ENCODE measurements at regions not wholly inside any gene's neighbourhood (a gene's known extent, or its start where the extent isn't known, plus 50 kb on each side); places are given as distances from the start of the nearest gene placed in this dataset.

DNA sequence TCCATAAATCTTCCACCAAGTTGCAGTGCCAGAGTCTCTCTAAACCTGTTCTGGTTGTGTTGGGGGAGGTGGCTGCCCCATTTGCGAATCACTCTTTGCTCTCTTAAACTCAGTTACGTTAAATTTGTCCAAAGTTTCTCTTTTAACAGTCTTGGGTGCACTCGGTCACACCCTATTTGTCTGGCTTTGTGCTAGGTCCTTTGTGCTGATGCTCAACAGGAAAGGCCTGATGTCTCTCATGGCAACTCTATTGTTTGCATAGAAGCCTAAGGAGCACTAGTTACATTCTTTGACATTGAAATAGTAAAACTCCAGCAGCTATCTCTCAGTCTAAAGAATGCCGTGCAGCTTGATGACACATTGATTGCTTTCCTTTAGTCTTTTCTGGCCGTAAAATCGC is 105.1 kb downstream of the TRMT11 start:
- DNase-seq (ENCODE audit: low read depth, low spot score), result no peak
- no peak overlapping the region for H3K27ac ChIP-seq

DNA sequence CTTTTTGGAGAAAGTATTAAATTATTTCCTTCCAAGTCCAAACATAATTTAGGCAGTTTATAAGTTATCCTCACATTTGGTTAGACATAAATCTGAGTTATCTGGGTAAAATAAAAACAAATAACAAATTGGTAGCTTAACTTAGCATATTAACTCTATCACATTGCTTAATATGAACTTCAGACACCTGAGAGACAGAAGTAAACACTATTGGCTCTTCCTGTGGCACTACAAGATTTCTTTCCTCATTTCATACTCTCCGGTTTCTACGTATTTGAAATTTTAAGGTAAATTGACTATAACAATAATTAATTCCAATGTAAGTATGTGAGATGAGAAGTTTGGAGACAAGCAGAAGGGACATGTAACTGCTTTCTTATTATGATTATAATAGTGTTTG is 106.8 kb downstream of the TRMT11 start:
- no peak overlapping the region for H3K27ac ChIP-seq
- DNase-seq (ENCODE audit: low read depth, low spot score), result no peak

DNA sequence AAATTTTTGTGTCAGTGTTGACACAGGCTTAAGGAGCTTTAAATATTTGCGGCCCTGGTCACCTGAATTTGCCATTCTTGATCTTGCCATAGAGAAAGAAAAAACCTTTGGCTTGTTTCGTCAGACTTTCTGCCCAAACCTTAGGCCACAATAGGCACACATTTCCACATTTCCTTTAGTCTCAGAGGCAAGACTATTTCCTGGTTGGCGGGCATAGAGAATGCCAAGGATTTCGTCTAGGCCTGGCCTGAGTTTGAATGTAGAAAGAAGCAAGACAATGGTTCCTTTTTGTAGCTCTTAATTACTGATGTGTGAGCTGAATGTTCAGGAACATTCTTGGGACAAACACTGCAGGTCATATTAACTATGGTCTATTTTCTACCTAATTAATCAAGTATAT is 108.1 kb downstream of the TRMT11 start:
- no peak for DNase-seq (ENCODE audit: low read depth, low spot score)
- no peak overlapping the region for H3K27ac ChIP-seq

DNA sequence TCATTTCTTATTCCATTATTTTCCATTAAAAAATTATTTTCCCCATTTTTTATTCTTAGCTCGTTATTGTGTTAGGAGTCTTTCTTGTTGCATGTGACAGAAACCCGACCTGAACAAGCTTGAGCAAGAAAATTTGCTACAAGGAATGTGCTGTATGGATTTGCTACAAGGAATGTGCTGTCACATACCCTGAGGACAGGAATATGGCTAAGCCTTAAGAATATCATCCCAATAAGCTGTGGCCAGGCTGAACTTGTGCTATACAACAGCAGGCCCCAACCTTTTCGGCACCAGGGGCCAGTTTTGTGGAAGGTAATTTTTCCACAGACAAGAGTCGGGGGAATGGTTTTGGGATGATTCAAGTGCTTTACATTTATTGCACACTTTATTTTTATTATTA is 114.0 kb downstream of the TRMT11 start:
- no peak for DNase-seq (ENCODE audit: low read depth, low spot score)
- H3K27ac ChIP-seq, result no peak overlapping the region

DNA sequence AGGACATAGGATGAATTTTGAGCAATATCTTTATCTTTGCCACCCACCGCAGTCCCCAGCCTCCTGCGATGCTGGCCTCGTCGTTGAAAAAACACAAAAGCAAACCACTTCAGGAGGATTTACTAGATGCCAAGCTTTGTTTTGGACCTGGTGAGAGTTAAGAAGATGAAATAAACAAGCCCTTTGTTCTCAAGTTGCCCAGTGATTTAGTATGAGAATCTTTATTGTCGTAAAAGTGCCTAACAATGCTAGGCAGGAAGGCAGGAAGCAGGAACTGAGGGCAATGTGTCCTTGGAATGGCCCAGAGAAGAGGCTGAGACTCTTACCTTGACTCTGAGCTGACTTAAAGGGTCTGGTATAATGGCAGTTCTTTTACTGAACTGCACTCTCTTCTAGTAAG is 116.0 kb downstream of the TRMT11 start:
- DNase-seq (ENCODE audit: low read depth, low spot score), result no peak
- no peak overlapping the region for H3K27ac ChIP-seq

DNA sequence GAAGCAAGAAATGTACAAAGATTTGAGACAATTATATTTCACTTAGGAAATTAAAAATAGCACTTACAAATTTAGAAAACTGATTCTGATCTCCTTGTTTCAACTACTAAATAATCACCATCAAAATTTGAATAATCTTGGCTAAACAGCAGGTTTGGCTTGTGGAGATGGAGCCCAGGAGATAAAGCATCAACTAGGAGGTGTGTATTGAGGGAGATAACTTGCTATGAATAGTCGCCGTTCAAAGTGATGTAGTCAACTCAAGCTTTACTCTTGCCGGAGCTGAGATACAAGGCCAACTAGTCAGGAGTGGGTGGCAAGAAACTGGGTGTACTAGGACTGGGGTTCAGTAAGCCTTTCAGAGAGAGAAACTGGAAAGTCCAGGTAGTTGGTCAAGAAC is 117.7 kb downstream of the TRMT11 start:
- DNase-seq (ENCODE audit: low read depth, low spot score), result no peak
- H3K27ac ChIP-seq, result no peak overlapping the region

DNA sequence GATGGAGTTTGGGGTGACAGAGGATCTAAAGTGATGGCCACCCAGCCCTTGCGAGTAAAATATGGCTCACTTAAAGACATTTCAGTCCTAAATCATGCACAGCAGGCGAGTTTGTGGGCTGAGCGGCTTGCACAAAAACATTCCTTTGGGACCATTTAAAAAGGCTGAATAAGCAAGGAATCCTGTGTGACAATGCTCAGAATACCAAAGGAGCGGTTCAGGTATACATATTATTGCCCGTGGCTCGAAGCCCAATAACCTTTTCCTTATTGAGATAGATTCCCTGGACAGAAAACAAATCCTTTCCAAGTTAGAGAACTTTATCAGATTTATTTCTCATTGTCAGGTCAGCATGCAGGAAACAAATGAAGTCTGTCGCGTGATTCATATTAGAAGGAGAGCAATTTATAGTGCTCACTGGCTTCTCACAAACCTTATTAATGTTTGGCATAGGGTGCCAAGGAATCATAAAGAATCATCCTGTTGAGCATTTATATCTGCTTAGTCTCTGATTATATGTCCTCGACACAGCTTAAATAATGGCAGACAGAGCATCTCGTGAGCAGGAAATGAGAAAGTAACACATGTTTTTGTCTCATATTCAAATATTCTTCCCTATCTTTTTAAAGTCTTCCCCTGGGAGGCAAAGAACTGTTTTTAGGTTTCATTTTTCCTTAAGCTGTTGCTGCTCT is 121.3 kb downstream of the TRMT11 start:
- no peak overlapping the region for H3K27ac ChIP-seq
- DNase-seq (ENCODE audit: low read depth, low spot score), result no peak

DNA sequence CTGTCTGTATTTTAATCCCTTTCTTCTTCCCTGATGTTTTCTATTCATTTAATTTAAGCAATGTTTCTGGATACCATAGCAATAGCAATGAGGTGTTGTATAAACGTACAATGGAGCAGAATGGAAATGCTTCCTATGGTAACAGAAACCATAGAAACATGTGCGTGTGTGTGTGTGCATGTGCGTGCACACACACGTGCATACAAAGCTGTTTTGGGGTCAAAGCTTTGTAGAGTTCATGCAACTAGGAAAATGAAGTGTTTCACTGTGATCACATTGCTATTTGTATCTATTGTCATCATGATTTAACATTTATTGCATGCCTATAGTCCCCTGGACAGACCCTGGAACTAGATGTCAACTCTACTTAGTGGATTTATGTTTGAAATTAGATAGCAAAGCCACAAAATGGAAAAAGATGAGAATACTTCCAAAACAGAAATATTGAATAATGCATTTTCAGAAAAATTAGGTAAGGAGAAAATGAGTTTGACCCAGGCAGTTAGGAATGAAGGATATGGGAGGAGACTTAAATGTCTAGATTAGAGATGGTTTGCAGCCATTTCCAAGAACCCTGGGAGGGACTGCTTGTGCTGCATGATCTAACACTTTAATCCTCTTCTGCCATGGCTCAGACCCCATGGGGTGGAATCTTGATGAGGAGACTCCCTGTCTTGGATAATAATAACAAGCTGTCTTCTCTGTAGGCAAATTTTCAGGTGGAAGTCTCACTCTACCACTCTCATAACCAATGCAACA is 124.4 kb downstream of the TRMT11 start:
- no peak overlapping the region for H3K27ac ChIP-seq
- no peak for DNase-seq (ENCODE audit: low read depth, low spot score)

DNA sequence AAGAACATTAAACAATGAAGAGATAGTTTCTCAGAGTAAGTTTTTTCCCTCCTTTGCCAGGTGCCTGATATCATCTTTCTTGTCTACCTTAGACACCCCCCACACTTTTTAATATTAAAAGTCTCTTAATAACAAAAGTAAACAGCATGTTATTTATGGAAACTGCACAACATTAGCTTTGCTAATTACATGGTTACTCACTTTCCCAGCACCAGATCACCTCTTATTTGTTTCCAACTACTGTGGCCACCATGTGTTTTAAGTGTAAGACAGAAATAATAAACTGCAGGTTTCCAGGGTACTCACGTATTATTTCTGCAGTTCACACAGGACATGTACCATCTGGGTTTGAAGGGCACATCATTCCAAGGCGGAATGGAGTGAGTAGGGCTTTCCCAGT is 125.0 kb downstream of the TRMT11 start:
- DNase-seq (ENCODE audit: low read depth, low spot score), result no peak
- no peak overlapping the region for H3K27ac ChIP-seq

DNA sequence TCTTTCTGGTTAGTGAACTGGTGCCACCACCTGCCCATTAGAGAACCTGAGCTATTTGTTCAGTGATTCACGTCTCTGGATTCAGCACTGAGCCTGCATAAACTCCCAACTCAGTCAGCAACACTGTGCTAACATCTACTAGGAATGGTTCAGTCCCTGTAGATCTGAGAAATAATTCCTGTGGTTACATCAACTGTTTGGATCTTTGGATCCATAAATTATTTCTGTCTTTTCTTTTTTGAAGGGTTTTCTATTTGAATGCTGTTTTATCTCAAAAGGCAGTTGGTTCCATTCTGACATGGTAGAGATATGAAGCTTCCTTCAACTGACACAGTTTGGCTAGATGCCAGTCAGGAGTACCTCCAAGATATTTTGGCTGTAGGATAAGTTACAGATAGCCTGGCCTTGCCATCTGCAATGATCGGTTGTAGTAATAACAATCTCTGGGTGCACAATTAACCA is 125.9 kb downstream of the TRMT11 start:
- no peak overlapping the region for H3K27ac ChIP-seq
- peak; percentile 22 for DNase-seq (ENCODE audit: low read depth, low spot score)

DNA sequence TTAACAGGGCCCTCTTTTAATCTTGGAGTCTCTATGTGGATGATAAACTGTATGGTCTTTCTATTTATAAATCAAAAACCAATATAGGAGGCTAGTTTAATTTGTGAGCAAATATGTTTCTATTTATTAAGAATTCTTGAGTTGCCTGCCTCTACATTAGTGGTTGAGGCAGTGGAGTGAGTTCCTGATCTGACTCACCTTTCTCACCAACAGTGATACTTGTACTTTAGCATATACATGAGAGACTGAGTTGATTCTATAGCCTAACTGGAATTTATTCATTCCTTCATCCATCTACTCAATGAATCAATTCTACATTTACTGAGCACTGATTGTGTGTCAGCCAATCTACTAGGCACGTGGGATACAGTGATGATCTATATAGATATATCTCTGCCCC is 126.9 kb downstream of the TRMT11 start:
- DNase-seq (ENCODE audit: low read depth, low spot score), result no peak

DNA sequence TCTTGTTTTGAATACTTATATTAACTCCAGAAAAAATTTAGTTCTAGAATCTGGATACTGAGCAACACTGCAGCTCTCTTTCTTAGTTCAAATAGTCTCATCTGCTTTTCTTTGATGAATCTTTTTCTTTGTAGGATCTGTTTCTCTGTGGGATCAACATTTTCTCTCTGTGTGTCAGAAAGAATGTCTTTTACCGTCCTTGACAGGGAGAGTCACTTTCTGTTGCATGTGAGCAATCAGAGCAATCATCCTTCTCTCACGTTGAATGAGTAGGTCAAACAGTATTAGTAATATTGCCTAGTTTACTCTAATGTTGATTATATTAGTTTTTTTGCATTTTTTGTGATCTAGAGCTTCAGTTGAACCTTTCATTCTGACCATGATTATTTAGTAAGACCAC is 130.9 kb downstream of the TRMT11 start:
- H3K27ac ChIP-seq, result no peak overlapping the region
- DNase-seq (ENCODE audit: low read depth, low spot score), result no peak

More for the DNA sequence above, 126.9 kb downstream of the TRMT11 start:
- no peak overlapping the region for H3K27ac ChIP-seq

DNA sequence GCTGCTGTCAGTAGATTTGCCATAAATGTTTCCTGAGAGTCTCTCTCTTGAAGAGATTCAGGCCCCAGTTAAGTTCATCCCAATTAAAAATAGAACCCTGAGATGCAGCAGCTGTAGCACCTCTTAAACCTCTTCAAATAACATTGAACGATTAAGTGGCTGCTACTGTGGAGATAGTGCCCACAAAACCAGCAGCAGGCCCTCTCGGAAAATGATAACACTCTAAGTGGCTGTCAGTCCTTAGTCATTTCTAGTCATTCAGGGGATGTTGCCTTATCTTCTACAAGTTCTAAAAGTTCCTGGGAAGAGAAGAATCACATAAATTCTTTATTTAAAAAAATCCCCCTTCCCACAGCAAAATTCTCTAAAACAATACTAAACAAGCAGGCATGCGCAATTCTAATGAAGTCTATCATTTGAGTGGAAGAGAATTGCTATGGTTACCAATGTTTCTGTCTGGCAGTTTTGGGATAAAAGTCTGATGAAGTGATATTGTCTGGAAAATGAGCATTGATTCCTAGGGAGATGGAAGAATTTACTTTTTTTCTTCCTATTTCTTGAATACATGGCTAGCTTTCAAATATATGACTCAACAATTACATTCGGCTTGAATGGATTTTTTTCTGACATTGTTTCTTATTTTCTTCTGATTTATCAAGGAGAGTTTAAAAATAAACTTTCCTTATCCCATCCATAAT is 131.9 kb downstream of the TRMT11 start:
- no peak for DNase-seq (ENCODE audit: low read depth, low spot score)
- H3K27ac ChIP-seq, result no peak overlapping the region

DNA sequence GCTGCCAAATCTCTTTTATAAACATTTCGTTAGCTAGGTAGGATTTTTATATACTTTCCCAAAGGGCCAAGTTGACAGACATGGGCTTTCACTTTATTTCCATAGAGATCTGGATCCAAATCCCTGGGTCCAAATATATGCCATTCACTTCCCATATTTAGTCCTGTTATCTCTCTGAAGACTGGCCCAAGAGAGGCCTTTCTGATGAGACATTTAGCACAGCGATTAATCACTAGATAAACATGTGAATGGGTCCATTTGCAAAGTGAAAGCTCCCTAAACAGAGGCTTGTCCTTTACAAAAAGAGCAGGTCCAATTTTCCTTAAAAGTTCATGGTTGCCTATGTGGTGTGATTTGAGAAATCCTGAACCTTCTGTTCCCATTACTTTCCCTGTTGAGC is 132.6 kb downstream of the TRMT11 start:
- no peak overlapping the region for H3K27ac ChIP-seq
- DNase-seq (ENCODE audit: low read depth, low spot score), result no peak

DNA sequence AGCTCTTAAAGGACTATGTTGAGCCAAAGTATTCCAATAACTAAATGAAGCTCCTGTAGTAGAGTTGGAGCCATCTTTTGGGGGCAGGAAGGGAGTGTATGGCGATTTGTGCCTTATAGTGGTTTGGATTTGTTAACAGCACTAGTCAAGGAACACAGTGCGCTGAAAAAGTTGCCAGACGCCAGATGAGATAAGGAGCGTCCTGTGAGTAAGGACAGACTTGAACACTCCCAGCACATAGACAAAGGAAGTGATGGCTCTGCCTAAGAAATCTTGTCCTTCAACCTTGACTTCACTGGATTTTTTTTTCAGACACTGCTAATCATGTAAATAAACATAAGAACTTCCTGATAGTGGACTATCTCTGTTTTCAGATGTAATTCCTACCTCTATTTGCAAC is 136.9 kb downstream of the TRMT11 start:
- no peak for DNase-seq (ENCODE audit: low read depth, low spot score)
- H3K27ac ChIP-seq, result no peak overlapping the region

DNA sequence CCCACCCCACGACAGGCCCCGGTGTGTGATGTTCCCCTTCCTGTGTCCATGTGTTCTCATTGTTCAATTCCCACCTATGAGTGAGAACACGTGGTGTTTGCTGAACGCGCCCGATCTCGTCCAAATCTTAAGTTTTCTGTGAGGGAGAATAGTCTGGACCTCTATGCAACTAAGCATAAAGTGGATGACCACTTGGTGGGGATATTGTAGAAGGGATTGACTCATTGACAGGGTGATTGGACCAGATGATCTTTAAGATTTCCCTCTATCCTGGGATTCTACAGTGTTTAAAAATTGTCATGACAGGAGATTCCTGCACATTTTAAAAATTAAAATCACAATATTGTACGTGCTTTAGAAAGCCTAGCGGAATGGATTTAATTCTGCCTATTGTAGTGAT is 141.3 kb downstream of the TRMT11 start:
- DNase-seq (ENCODE audit: low read depth, low spot score), result no peak
- no peak overlapping the region for H3K27ac ChIP-seq

DNA sequence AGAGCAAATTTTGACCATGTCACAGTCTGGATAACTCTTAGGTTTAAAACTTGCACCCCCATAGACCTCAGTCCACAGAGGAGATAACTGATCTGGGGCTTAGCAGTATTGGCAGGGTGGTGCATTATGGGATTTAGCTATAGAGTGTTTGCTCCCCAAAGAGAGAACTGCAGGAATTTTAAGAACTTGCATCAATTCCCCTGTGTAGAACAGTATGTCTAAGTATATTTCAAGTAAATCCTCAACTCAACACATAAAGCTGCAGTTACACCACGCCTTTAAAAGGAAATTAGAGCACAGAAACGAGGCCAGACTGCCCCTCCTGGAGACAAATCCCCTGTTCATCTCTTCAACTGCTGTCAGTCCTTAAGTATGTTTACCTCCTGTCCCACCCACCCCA is 144.9 kb downstream of the TRMT11 start:
- H3K27ac ChIP-seq, result no peak overlapping the region
- DNase-seq (ENCODE audit: low read depth, low spot score), result no peak

DNA sequence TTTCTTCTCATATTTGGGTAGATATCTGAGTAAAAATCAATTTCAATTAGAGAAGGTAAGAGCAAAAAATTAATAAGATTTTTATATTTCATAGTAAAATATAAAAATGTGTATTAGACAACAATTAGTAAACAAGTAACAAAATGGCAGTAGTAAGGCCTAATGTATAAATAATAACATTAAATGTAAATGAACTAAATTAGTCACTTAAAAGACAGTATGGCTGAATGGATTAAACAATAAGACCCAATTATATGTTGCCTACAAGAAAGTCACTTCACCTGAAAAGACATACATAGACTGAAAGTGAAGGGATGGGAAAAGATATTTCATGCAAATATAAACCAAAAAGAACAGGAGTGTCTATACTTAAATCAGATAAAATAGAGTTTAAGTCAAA is 147.6 kb downstream of the TRMT11 start:
- H3K27ac ChIP-seq, result no peak overlapping the region
- no peak for DNase-seq (ENCODE audit: low read depth, low spot score)

DNA sequence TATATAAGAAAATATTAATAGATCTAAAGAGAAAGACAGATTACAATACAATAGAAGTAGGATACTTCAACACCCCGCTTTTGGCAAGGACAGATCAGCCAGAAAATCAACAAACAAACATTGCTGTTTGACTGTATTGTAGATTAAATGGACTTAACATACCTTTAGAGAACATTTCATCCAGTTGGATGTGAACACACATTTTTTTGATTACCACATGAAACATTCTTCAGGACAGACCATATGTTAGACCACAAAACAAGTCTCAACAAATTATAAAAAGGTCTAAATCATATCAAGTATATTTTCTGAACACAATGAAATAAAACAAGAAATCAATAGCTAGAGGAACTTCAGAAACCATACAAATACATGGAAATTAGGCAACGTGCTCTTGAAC is 148.2 kb downstream of the TRMT11 start:
- DNase-seq (ENCODE audit: low read depth, low spot score), result no peak
- no peak overlapping the region for H3K27ac ChIP-seq

DNA sequence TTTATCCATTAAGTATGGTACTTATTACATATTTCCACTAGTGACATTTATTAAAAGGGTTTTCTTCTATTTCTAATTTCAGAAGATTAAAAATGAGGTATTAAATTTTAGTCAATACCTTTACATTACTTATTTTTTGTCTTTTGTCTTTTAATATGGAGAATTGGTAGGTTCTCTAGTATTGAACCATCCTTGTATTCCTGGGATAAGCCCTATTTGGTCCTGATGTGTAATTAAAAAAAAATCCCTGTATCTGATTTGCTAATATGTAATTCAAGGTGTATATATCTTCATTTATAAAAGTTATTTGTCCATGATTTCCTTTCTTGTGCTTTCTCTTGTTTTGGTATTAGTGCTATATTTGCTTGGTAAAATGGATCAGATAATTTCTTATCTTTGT is 153.7 kb downstream of the TRMT11 start:
- DNase-seq (ENCODE audit: low read depth, low spot score), result no peak
- H3K27ac ChIP-seq, result no peak overlapping the region

DNA sequence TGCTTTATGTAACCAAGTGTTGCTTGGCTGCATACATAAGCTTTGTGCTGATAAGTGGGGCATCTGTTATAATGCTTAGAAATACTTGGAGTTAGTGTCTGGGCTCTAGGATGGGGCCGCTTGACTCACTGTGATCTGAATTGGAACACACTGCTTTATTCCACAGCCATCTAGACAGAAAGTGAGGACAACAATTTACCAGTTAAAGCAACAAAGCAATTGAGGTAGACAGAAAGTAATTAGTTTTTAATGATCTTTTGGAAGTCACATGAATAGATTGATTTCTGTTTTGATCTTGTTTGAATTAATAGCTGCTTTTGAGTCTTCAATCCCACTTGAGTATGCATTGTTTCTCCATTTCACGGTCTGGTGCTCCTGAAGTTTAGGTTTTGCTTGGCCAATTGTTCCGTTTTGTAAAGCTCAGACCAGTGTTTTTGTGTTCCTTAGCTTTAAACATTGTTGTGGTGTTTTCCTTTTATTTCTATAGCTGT is 157.5 kb downstream of the TRMT11 start:
- no peak overlapping the region for H3K27ac ChIP-seq
- DNase-seq (ENCODE audit: low read depth, low spot score), result no peak

Measured in epithelial cell of prostate (primary cell).